GM18867 (cell line): ENCODE measurements at regions not wholly inside any gene's neighbourhood (a gene's known extent, or its start where the extent isn't known, plus 50 kb on each side); places are given as distances from the start of the nearest gene placed in this dataset.
A peak's percentile ranks its signal among the peaks of the same experiment; 100 is the strongest.
"Not testable (repeated sequence)": the region's sequence is repeated elsewhere in the genome, so short reads cannot be mapped to it uniquely, and the experiment has no call there.

Experiments used
- ATAC-seq: cut with Tn5 transposase; IDR thresholded peaks from one replicate; pipeline ENCODE4 v1.9.1; 2021; ENCODE audit warnings: mild to moderate bottlenecking, moderate library complexity; ENCODE audit not compliant: unreplicated experiment

- peak; percentile 90 for ATAC-seq
Measured at GRCh38 chr13:58953638-58954037, 1210.1 kb downstream of the DIAPH3 start.

GRCh38 chr13:58955546-58956385, 1208.0 kb downstream of the DIAPH3 start:
- peak; percentile 42 for ATAC-seq

- ATAC-seq: not testable (repeated sequence)
Measured at GRCh38 chr13:58958097-58958496, 1205.6 kb downstream of the DIAPH3 start.

- ATAC-seq: no peak
Measured at GRCh38 chr13:58960888-58961287, 1202.8 kb downstream of the DIAPH3 start.

- no peak for ATAC-seq
Measured at GRCh38 chr13:58963321-58963720, 1200.4 kb downstream of the DIAPH3 start.

- no peak for ATAC-seq
Measured at GRCh38 chr13:58964048-58964447, 1199.7 kb downstream of the DIAPH3 start.

GRCh38 chr13:58977085-58977484, 1186.6 kb downstream of the DIAPH3 start:
- no peak for ATAC-seq

GRCh38 chr13:58978331-58978730, 1185.4 kb downstream of the DIAPH3 start:
- no peak for ATAC-seq

- no peak for ATAC-seq
Measured at GRCh38 chr13:58979851-58980250, 1183.9 kb downstream of the DIAPH3 start.

- ATAC-seq: no peak
Measured at GRCh38 chr13:58985845-58986244, 1177.9 kb downstream of the DIAPH3 start.

- ATAC-seq: no peak
Measured at GRCh38 chr13:58989556-58989955, 1174.2 kb downstream of the DIAPH3 start.

GRCh38 chr13:58991826-58992477, 1171.8 kb downstream of the DIAPH3 start:
- peak; percentile 24 for ATAC-seq

- peak; percentile 63 for ATAC-seq
Measured at GRCh38 chr13:58992478-58993042, 1171.2 kb downstream of the DIAPH3 start.

GRCh38 chr13:58994077-58994476, 1169.7 kb downstream of the DIAPH3 start:
- ATAC-seq: no peak

- ATAC-seq: no peak
Measured at GRCh38 chr13:58994777-58995176, 1169.0 kb downstream of the DIAPH3 start.

- ATAC-seq: no peak
Measured at GRCh38 chr13:58998716-58999115, 1165.0 kb downstream of the DIAPH3 start.

- no peak for ATAC-seq
Measured at GRCh38 chr13:58999851-59000250, 1163.9 kb downstream of the DIAPH3 start.

- ATAC-seq: no peak
Measured at GRCh38 chr13:59000770-59001169, 1163.0 kb downstream of the DIAPH3 start.

GRCh38 chr13:59012731-59013130, 1151.0 kb downstream of the DIAPH3 start:
- no peak for ATAC-seq

GRCh38 chr13:59016250-59016649, 1147.5 kb downstream of the DIAPH3 start:
- ATAC-seq: no peak

GRCh38 chr13:59024434-59024833, 1139.3 kb downstream of the DIAPH3 start:
- no peak for ATAC-seq

GRCh38 chr13:59034198-59034597, 1129.5 kb downstream of the DIAPH3 start:
- no peak for ATAC-seq
